GM12873 (cell line): ENCODE measurements at regions not wholly inside any gene's neighbourhood (a gene's known extent, or its start where the extent isn't known, plus 50 kb on each side); places are given as distances from the start of the nearest gene placed in this dataset.

Source experiments
- CTCF ChIP-seq: IDR thresholded peaks from 2 replicates; pipeline ENCODE4 v1.5.1; 2012; ENCODE audit warnings: low read depth, mild to moderate bottlenecking, moderate library complexity, low read length, control low read depth; ENCODE audit not compliant: insufficient read depth; ENCODE audit errors: missing control alignments

GRCh38 chr17:63150994-63151464 lies 185.0 kb downstream of the TANC2 start:
- no peak for TF ChIP-seq CTCF

GRCh38 chr17:63151941-63152523 lies 186.0 kb downstream of the TANC2 start:
- no peak for TF ChIP-seq CTCF

GRCh38 chr17:63153488-63153887 lies 187.5 kb downstream of the TANC2 start:
- no peak for TF ChIP-seq CTCF

GRCh38 chr17:63154586-63155244 lies 188.7 kb downstream of the TANC2 start:
- TF ChIP-seq CTCF = no peak

GRCh38 chr17:63156986-63157385 lies 191.0 kb downstream of the TANC2 start:
- TF ChIP-seq CTCF = no peak

GRCh38 chr17:63162406-63163157 lies 196.5 kb downstream of the TANC2 start:
- TF ChIP-seq CTCF = no peak

GRCh38 chr17:63163158-63163520 lies 197.1 kb downstream of the TANC2 start:
- TF ChIP-seq CTCF = no peak
